CMK (cell line): ENCODE measurements at regions not wholly inside any gene's neighbourhood (a gene's known extent, or its start where the extent isn't known, plus 50 kb on each side); places are given as distances from the start of the nearest gene placed in this dataset.
"Not testable (repeated sequence)": the region's sequence is repeated elsewhere in the genome, so short reads cannot be mapped to it uniquely, and the experiment has no call there.

ENCODE experiments used
- DNase-seq: peaks from one replicate; pipeline ENCODE4 v3.0.0-alpha.2; 2010; ENCODE audit warnings: low read depth

DNA sequence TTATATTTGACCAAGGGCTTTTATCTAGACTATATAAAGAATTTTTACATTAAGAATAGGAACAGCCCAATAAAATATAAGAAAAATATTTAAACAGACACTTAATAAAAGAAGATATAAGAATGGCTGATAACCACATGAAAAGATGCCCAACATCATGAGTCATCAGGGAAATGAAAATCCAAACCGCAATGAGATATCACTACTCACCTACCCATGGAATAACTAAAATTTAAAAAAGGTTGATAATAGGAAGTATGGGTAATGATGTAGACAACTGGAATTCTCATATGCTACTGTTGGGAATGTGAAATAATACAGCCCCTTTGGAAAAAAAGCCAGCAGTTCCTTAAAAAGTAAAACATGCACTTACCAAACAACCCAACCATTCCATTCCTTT, 206.9 kb upstream of the PCSK5 start:
- DNase-seq = no peak

- DNase-seq = no peak
Measured at GRCh38 chr9:75685062-75685461, 205.4 kb upstream of the PCSK5 start.

- DNase-seq = no peak
Measured at GRCh38 chr9:75687359-75687953, 203.0 kb upstream of the PCSK5 start.

DNA sequence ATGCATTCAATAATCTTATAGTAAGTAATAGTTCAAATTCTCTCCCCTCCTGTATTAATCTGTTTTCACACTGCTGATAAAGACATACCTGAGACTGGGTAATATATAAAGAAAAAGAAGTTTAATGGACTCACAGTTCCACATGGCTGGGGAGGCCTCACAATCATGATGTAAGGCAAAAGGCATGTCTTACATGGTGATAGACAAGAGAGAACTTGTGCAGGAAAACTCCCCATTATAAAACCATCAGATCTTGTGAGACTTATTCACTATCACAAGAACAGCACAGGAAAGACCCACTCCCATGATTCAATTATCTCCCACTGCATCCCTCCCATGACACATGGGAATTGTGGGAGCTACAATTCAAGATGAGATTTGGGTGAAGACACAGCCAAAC, 199.9 kb upstream of the PCSK5 start:
- DNase-seq = not testable (repeated sequence)

- no peak for DNase-seq
Measured at GRCh38 chr9:75691408-75691807, 199.1 kb upstream of the PCSK5 start.

- DNase-seq = no peak
Measured at GRCh38 chr9:75692309-75692708, 198.2 kb upstream of the PCSK5 start.

DNA sequence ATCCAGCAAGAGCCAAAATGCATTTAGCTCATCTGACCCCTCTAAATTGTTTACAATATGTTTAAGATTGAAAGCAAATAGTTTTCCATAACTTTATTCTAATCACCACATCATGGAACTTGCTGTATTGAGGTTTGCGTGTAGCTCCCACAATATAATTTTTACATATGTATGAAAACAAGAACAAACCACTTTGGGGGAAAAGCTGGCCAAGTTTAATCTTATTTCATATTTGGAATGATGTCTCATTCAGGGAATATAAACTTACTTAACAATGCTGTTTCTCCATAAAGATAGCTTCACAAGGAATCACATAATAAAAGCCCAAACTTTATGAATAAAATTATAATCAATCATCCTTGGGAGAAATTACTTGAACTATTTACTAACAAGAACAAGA, 194.6 kb upstream of the PCSK5 start:
- no peak for DNase-seq

DNA sequence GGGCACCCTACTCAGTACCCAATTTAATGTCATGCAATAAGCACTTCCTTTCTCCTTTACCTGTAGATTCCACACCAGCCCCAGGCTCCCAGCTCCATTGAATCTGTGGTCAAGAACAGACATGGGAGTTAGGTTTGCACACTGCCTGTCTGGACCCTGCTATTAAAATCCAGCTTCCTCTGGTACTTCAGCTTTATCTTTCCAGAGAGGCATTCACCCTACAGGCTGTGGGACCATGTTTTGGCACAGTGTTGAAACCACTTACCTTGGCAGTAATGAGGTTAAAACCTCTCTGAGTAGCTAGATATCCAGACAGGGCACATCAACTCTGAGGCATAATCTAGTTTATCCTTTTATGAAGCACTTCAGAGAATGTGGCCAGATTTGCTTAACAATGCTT, 191.5 kb upstream of the PCSK5 start:
- DNase-seq = no peak

- DNase-seq = no peak
Measured at GRCh38 chr9:75699625-75700251, 190.7 kb upstream of the PCSK5 start.

DNA sequence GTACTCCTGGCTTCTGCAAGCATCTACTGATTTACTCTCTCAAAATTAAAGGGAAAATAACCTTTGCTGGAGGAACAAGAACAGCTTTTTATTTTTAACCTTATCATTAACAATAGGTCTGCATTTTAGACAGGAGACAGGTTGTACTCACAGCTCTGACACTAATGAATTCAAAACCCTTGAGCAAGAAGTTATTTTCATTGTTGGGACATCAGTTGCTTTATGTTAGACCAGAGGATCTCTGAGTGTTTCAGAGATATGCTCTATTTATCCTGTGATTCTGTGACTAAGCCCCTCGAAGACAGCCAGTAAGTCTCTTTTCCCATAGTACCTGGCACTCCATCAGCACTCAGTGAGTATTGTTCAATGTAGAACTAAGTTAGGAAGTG, 190.2 kb upstream of the PCSK5 start:
- DNase-seq = no peak

DNA sequence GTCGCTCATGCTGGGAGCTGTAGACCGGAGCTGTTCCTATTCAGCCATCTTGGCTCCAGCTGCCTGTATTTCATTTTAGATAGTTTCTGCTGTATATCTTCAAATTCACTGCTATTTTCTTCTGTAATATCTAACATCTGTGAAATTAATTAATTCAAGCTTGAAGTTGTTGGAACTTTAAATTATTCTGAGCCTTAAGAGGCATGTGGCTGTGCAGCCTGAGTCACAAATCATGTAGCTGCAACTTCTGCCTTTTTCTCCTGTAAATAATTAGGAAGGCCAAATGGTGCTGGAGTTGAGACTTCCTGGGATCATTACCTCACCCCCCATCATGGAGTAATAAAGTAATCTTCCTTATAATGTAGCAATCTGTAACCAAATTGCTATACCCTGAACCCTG, 183.3 kb upstream of the PCSK5 start:
- DNase-seq = no peak

DNA sequence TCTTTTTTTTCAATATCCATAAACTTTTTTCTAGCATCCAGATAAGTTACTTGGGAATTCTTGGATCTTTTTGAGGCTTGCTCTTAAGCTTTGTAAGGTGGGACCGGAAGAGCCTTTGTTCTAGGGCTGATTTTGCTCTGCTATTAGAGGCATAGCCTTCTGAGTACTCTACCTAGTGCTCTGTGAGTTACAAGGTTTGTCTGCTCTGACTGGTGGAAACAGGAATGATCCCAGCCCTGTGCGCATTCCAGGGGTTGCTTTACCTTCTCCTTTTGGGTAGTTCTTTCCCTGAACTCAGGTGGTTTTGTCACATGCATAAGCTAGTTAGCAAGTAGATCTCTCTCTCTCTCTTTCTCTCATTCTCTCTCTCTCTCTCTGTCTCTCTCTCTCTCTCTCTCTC, 180.8 kb upstream of the PCSK5 start:
- DNase-seq = no peak

- no peak for DNase-seq
Measured at GRCh38 chr9:75712700-75713099, 177.8 kb upstream of the PCSK5 start.

DNA sequence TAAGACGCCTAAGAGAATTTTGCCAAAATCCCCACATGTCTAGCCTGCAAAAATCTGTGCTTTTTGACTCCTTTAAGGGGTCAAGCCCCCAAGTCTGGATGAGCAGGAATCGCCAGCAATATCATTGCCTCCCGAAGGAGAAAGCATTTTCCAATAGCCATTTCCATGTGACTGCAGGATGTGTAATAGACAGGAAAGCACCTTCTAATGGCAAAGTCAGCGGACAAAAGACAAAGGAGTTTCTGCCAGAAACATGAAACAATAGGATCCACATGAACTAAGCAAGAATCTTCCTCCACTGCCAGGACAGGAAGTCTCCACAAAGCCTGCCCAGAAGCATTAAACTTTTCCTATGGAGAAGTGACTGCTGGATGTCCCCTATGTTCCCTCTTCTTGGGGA, 177.1 kb upstream of the PCSK5 start:
- DNase-seq = no peak

DNA sequence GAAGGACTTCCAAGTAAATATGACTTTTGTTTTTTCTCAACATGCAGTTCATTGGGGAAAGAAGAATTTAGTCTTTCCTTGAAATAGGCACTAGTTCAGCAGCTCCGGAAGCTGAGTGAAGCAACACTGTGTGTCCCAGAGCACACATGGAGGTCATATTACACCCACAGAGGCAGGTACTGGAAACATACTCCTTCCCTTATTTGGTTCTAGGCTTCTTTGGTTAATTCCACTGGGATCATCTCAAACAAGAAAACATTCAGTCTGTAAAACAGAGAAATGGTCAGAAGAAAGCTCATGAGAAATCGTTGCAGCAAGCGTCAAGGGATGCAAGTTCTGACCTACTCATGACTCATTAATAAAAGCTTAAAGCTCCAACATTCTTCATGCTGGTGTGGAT, 175.1 kb upstream of the PCSK5 start:
- DNase-seq = no peak

GRCh38 chr9:75718677-75719076, 171.8 kb upstream of the PCSK5 start:
- DNase-seq = no peak

DNA sequence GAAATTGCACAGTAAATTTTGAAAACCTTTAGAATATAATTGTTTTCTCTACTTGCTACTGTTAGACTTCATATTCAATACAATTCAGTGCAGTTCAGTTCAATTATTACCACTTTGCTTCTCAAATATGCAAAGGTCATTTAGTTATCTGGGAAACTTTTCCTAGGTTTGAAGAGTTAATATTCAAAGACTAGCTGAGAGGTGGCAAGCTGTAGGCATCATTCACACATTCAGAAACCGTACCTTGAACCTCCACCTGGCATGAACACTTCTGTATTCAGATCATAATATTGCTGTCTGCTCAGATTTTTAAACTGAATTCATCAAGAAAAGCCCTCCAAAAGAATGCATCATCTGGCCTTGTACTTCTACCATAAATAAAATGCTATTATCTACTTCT, 162.1 kb upstream of the PCSK5 start:
- DNase-seq = no peak

- no peak for DNase-seq
Measured at GRCh38 chr9:75734802-75735201, 155.7 kb upstream of the PCSK5 start.

DNA sequence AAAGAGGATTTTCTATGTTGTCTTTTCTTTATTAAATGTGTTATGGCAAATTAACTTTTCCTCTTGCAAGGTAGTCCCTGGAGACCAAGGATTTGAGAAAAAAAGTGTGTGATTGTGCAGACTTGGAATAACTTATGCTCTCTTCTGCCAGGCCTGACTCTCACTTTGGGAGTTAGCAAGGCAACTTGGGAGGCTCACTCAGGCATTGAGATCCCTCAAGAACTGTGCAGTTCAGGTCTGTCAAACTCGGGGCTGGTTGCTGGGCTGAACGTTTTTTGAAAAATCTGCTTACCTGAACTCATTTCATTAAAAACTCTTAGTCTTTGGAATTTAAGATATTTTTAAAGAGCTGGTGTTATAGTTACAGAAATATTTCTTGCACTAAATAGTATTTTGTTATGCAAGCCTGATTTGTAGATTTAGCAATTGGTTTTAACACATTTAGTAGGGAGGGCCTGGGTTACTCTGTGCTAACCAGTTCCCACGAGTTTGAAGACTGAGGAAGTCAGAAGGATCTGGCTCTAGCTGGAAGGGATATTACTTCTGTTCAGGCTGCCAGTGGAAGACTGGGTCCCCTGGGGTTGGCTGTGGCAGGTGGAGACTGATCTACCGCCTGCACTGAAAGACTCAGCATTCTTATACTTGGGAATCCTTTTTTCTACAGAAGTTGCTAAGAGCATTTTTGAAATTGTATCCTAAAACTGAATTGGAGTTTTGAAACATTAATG, 150.4 kb upstream of the PCSK5 start:
- no peak for DNase-seq

DNA sequence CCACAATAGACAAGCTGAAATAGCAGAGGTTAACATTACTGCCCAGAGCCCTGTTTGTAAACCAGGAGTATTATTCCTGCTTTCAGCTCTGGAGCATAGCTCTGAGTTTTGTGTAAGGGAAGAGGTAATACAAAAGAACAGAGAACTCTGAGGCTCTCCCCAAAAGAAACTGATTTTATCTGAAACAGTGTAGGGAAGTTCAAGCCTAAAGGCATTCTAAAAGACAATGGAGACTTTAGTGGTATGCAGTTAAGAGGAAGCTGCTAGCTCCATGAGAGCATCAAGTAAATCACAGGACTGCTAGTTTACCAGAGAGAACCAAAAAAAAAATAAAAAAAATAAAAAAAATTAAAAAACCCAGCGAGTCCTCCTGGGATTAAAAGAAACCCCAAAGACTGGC, 146.6 kb upstream of the PCSK5 start:
- no peak for DNase-seq

- no peak for DNase-seq
Measured at GRCh38 chr9:75754080-75754479, 136.4 kb upstream of the PCSK5 start.

- no peak for DNase-seq
Measured at GRCh38 chr9:75775166-75775565, 115.3 kb upstream of the PCSK5 start.

GRCh38 chr9:75775966-75776691, 114.3 kb upstream of the PCSK5 start:
- no peak for DNase-seq
